H1 (cell line): ENCODE measurements at regions not wholly inside any gene's neighbourhood (a gene's known extent, or its start where the extent isn't known, plus 50 kb on each side); places are given as distances from the start of the nearest gene placed in this dataset.

Experiments used
- CHD7 ChIP-seq: fragments of 300-600 bp; sonication (generic); IDR thresholded peaks from 2 replicates; pipeline ENCODE4 v1.7.1; 2012; ENCODE audit warnings: low read length, moderate library complexity, mild to moderate bottlenecking, inconsistent platforms; ENCODE audit not compliant: insufficient replicate concordance
- EZH2 ChIP-seq: fragments of 200-600 bp; sonication (generic); IDR thresholded peaks from 2 replicates; pipeline ENCODE4 v1.7.1; 2012; ENCODE audit warnings: low read depth, mild to moderate bottlenecking, moderate library complexity, low read length, inconsistent platforms; ENCODE audit not compliant: severe bottlenecking
- GABPA ChIP-seq: IDR thresholded peaks from 2 replicates; pipeline ENCODE4 v1.6.1; 2011; ENCODE audit warnings: mild to moderate bottlenecking, low read length, moderate library complexity, borderline replicate concordance; ENCODE audit not compliant: insufficient read depth
- KDM1A ChIP-seq: fragments of 200-600, 300-600 bp; sonication (generic); IDR thresholded peaks from 2 replicates; pipeline ENCODE4 v1.7.1; 2016; ENCODE audit warnings: mild to moderate bottlenecking, low read length, borderline replicate concordance
- KDM4A ChIP-seq: IDR thresholded peaks from one replicate; pipeline ENCODE4 v1.7.1; 2012; ENCODE audit warnings: low read depth, mild to moderate bottlenecking, moderate library complexity, low read length, inconsistent platforms; ENCODE audit not compliant: severe bottlenecking
- RBBP5 ChIP-seq: IDR thresholded peaks from 2 replicates; pipeline ENCODE4 v1.7.1; 2012; ENCODE audit warnings: low read depth, mild to moderate bottlenecking, inconsistent platforms, low read length, moderate library complexity, borderline replicate concordance
- RNF2 ChIP-seq: fragments of 200-900, 300-1000 bp; sonication (generic); IDR thresholded peaks from 2 replicates; pipeline ENCODE4 v1.7.1; 2016; ENCODE audit warnings: borderline replicate concordance, low read depth, mild to moderate bottlenecking, antibody characterized with exemption, low read length; ENCODE audit not compliant: poor library complexity, severe bottlenecking; ENCODE audit errors: missing control alignments
- SP1 ChIP-seq: IDR thresholded peaks from 2 replicates; pipeline ENCODE4 v1.6.1; 2011; ENCODE audit warnings: low read depth, low read length
- TF ChIP-seq, protein P1 (sequence below): IDR thresholded peaks from 2 replicates; pipeline ENCODE4 v1.6.1; 2011; ENCODE audit warnings: low read depth, mild to moderate bottlenecking, low read length; ENCODE audit not compliant: insufficient read depth

DNA sequence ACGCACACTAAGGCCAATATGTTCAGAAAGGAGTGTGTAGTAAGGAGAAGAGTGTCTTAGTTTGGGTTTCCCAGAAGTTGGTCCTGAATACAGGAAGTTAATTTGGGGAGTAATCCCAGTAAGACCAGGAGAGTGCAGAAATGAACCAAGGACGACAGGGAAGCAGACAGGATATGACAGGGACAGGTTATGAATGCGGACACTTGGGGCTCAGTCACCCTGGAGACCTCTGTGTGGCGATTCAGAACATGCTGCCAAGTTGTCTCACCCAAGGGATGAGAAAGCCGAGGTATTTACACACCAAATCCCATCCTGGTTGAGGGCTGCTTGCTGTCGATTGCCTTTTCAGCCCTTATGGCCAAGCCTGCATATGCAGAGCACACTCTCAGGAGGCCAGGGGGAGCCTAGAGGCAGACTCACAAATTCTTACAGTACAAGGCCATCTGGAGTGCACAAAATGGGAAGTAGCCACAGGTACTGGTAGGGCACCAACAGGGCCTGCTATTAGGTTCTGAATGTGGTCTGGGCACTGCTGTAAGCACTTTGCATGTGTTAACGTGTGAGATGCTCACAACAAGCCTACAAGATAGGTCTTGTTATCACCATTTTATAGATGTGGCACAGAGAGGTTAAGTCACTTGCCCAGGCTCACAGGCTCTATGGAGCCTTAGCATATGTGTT lies 233.1 kb upstream of the ANKRD55 start (continued):
- TF ChIP-seq CHD7 (no peak), EZH2 (no peak), KDM4A (no peak), SP1 (no peak), RNF2 (no peak), KDM1A (no peak), RBBP5 (no peak), GABPA (no peak)
- TF ChIP-seq, protein P1, sequence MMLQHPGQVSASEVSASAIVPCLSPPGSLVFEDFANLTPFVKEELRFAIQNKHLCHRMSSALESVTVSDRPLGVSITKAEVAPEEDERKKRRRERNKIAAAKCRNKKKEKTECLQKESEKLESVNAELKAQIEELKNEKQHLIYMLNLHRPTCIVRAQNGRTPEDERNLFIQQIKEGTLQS, result no peak
